ENCODE measurements at regions not wholly inside any gene's neighbourhood (a gene's known extent, or its start where the extent isn't known, plus 50 kb on each side); places are given as distances from the start of the nearest gene placed in this dataset.
"Not testable (repeated sequence)": the region's sequence is repeated elsewhere in the genome, so short reads cannot be mapped to it uniquely, and the experiment has no call there.

DNA sequence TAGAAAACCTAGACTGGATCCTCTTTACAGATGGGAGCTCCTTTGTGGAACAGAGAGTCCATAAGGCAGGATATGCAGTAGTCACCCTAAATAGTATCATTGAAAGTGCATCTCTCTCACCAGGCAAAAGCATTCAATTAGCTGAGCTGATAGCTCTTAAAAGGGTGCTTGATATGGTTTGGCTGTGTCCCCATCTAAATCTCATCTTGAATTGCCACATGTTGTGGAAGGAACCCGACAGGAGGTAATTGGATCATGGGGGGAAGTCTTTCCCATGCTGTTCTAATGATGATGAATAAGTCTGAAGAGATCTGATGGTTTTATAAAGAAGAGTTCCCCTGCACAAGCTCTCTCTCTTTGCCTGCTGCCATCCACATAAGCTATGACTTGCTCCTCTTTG, 96.2 kb upstream of the RMP24 start:
- no peak for DNase-seq (ENCODE audit: low spot score)

DNA sequence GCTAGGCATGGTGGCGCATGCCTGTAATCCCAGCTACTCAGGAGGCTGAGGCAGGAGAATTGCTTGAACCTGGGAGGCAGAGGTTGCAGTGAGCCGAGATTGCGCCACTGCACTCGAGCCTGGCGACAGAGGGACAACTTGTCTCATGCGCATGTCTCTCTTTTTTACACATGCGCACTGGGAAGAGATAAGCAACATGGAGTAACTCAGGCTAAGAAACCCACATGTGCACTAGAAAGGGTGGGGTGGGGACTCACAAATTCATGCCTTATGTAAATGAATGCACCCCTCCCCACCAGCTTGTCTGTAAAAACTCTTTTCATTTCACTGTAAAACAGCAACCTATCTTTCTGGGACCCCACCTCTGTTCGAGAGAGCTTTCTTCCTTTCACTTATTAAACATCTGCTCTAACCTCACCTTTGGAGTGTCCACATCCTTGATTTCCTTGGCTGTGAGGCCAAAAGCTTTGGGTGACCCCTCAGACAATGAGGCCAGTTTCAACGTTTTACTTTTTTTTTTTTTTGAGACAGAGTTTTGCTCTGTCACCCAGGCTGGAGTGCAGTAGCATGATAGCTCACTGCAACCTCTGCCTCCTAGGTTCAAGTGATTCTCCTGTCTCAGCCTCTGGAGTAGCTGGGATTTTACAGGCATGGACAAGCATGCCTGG, 91.6 kb upstream of the RMP24 start:
- DNase-seq (ENCODE audit: low spot score) = no peak

DNA sequence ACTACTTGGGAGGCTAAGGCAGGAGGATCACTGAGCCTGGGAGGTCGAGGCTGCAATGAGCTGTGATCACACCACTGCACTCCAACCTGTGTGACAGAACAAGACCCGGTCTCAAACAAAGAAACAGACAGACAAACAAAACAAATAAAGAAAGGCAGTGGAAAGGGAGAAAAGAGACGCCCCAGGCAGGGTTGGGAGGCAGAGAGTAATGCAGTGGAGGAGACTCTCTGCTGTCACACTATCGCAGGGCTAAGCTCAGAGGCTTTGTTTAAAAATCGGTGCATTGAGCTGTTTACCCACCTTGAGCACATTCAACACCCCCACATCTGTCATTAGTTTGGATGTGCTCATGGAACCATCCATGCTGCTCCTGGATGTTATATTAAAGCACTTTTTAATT, 84.2 kb upstream of the RMP24 start:
- no peak for DNase-seq (ENCODE audit: low spot score)

DNA sequence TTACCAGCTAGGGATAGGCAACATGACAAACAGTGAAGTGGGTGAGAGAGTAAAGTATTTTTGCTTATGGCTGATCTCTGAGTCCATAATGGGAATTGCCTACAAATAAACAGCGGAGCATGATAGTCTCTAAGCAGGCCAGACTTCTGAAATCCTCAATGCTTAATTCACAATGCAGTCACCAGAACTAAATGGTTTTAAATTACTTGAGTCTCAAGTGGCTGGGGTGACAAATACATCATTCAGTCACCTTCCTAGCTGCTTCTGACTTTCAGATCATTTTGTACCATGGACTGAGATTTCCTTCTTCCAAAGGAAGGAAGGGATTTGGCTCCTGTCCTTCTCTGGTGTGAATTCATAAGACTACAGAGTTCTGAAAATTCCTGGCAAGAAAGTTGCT, 82.8 kb upstream of the RMP24 start:
- DNase-seq (ENCODE audit: low spot score) = no peak

DNA sequence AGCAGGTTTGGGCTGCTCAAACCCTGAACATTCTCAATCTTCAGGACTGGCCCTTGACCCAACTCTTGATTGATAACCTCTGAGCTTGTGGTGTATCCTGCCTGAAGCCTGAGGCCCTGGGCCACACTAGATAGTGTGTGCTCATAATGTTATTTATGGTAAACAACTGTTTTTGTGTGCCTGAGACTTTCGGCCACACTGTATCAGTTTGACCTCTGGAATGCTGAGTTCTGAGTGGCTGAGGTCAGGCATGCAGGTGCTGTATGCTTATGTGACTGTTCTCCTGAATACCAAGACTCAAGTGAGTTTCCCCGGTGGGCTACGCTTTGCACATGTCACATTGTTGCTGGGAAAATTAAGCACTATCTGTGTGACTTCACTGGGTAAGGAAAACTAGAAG, 82.2 kb upstream of the RMP24 start:
- no peak for DNase-seq (ENCODE audit: low spot score)

DNA sequence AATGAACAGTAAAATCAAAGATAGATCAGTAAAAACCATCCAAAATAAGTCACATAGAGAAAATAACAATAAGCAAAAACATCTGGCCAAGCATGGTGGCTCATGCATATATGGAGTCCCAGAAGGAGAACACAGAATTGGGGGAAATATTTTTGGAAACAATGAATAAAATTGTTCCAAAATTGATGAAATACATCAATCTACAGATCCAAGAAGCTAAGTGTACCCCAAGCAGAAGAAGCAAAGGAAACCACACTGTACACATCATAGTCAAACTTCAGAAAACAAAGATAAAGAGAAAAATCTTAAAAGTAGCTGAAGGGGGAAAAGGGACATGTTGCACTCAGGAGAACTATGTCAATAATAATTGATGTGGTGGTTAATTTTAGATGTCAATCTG, 80.4 kb upstream of the RMP24 start:
- no peak for DNase-seq (ENCODE audit: low spot score)

DNA sequence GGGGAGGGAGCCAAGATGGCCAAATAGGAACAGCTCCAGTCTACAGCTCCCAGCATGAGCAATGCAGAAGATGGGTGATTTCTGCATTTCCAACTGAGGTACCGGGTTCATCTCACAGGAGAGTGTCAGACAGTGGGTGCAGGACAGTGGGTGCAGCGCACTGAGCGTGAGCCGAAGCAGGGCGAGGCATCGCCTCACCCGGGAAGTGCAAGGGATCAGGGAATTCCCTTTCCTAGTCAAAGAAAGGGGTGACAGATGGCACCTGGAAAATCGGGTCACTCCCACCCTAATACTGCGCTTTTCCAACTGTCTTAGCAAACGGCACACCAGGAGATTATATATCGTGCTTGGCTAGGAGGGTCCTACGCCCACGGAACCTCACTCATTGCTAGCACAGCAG, 75.0 kb upstream of the RMP24 start:
- not testable (repeated sequence) for DNase-seq (ENCODE audit: low spot score)

DNA sequence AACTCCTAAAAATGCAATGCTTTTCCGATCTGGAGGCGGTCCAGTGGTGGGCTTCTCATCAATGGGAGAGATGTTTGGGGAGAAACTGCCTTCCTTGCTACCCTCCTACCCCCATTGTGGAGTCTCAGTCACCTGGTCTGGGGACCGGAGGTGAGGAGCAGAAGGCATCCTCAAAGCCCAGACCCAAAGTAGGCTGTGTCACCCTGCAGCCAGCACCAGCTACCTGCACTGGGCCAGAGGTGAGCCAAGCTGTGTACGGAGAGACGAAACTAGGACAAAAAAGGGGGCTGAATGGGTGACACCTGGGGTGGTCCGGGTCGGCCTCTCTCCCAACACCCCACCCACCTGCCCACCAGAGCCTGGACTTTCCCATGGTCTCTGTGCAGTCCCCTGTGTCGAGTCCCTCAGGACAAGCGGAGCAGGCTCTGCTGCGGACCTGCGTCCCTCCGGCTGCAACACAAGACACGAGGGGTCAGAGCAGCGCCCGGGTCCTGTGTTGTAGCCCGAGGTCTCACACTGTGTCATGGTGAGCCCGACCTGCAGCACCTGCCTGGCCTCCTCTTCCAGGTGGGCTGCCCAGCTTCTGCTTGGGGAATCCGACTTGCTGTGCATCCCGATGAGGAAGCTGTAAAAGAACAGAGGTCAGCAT, 68.0 kb upstream of the RMP24 start:
- DNase-seq (ENCODE audit: low spot score) = no peak

DNA sequence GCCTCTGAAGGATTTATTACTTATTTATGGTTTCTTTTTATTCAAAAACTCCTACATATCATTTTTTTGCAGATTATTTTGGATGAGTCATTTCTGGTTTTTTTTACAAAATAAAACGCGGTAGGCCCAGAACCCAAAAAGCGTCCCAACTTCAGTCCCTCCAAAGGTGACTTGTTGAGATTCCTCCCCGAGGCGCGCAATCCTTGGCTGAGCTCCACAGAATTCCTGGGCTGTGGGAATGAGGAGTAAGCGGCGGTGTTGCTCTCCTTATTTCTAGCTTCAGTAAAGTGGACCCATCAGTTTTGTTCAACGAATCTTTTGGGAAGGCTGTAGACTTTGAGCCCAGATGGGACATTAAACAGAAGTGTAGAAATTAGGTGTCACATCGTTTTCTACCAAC, 67.0 kb upstream of the RMP24 start:
- no peak for DNase-seq (ENCODE audit: low spot score)

DNA sequence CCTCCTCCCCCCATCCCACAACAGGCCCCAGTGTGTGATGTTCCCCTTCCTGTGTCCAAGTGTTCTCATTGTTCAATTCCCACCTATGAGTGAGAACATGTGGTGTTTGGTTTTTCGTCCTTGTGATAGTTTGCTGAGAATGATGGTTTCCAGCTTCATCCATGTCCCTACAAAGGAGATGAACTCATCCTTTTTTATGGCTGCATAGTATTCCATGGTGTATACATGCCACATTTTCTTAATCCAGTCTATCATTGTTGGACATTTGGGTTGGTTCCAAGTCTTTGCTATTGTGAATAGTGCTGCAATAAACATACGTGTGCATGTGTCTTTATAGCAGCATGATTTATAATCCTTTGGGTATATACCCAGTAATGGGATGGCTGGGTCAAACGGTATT, 66.2 kb upstream of the RMP24 start:
- DNase-seq (ENCODE audit: low spot score) = not testable (repeated sequence)

DNA sequence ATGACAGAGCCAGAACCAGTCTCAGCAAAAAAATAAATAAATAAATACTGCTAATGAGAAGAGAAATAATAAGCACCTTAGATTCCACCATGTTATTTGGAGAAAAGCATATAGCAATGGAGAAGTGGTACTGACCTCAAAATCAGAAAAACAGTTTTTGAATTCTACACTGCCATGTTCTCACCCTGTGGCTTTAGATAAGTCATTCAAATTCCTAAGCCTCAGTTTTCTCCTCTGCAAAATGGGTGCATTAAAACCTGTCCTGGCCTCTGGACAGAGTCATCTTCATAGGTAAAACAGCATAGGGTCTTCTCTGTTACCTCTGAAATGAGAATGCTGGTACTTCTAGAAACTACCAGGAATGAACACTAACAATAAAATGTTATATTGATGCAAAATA, 62.2 kb upstream of the RMP24 start:
- DNase-seq (ENCODE audit: low spot score) = no peak

DNA sequence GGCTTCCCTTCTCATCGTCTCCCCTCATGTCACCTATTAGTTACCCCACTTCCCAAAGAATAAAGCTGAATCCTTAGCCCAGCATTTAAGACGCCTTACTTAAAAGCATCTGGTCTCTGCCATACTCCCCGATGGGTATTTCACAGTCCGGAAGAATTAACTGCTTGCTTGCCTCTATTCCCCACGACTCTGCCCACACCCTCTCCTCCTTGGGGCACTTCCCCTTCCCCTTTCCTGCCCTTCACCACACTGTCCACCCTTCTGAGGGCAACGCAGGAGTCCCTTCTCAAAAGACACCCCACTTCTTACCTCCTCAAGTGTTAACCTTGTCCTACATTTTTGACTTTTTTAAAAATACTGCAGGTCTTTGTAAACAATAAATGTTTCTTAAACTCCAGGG, 60.1 kb upstream of the RMP24 start:
- DNase-seq (ENCODE audit: low spot score) = no peak

DNA sequence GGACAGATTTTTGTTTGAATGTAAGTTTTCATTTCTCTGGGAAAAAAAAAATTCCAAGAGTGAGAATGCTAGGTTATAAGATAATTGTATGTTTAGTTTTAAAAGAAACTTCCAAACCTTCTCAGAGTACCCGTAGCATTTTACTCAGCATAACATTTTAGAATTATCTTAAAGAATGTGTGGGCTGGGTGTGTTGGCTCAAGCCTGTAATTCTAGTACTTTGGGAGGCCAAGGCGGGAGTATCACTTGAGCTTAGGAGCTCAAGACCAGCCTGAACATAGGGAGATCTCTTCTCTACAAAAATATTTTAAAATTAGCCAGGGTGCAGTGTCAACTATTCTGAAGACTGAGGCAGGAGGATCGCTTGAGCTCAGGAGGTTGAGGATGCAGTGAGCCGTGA, 57.4 kb upstream of the RMP24 start:
- no peak for DNase-seq (ENCODE audit: low spot score)

DNA sequence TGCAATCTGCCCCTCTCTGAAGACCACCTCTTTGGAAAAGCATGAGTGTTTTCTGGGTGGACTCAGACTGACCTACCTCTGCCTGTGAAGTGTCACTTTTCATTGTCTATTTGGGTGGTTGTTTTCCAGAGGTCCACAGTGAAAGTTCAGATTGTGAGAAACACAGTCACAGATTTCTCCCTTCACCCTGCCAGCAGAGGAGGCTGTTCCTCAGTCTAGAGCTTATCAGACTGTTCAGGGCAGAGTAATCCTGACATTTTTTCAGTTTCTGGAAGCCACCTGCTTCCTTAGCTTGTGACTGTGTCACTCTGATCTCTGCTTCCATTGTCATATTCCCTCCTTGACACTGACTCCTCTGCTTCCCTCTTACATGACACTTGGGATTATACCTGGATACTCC, 55.4 kb upstream of the RMP24 start:
- no peak for DNase-seq (ENCODE audit: low spot score)

DNA sequence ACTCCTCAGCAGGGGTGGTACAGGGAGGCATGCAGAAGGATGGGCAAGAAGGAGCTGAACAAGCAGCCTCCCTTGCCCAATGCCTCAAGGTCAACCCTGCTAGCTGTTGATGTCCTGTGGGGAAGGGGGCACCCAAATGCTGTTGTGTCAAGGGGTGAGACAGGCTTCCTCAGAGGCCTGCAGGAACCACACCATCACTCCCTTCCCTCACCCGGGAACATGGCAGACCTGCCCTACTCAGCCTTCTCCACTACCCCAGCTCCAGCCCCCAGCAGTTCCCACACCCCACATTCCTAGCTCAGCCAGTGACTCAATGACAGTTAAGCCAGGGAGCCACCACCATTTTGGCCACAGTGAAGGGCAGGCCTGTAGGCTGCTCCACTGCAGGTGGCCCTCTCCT, 53.9 kb upstream of the RMP24 start:
- DNase-seq (ENCODE audit: low spot score) = no peak

DNA sequence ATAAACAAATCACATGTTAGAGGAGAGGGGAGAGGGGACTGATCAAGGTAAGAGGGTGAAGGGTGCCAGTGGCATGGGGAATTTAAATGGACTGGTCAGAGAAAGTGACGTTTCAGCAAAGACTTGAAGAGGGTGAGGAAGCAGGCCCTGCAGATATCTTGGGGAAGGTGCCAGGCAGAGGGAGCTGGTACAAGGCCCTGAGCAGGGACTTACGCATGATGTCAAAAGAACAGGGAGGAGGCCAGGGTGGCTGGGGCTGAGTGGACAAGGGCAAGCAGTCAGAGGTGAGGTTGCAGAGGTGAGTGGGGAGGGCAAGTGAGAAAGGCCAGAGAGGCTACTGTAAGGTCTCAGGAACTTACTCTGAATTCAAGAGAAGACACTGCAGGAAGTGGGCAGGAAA, 53.3 kb upstream of the RMP24 start:
- DNase-seq (ENCODE audit: low spot score) = no peak

DNA sequence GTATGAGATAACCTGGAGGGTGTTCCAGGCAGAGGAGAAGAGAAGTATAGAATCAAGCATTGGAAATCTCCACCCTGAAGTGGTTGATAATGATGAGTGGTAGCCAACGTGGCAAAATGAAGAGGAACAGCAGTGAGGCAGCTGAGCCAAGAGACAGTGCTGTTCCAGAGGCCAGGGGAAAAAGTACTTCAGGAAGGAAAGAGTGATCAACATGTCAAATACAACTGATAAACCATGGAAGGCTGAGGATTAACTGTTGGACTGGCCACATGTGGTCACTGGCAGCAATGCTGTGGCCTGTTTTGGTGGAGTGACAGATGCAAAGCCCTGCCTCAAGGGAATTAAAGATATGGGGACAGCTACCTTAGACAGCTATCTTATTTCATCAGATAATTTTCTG, 51.9 kb upstream of the RMP24 start:
- DNase-seq (ENCODE audit: low spot score) = no peak

Data from germinal center (tissue), 1 donor.